Smooth muscle cell (in vitro differentiated cells): ENCODE measurements at regions not wholly inside any gene's neighbourhood (a gene's known extent, or its start where the extent isn't known, plus 50 kb on each side); places are given as distances from the start of the nearest gene placed in this dataset.

Experiments
- DNase-seq: peaks from one replicate; lab custom pipeline; 2025; ENCODE audit not compliant: unreplicated experiment; lab: John Stamatoyannopoulos, UW
- H2AFZ ChIP-seq: fragments of 200-600 bp; sonication (generic); 2 replicates; pipeline ENCODE4 v1.6.0; 2016; ENCODE audit warnings: antibody characterized with exemption, low read depth, mild to moderate bottlenecking
- H3F3A ChIP-seq: fragments of 200-600 bp; sonication (generic); 2 replicates; pipeline ENCODE4 v1.6.0; 2017; ENCODE audit warnings: antibody characterized with exemption, low read depth
- H3K27ac ChIP-seq: fragments of 200-600 bp; sonication (generic); 2 replicates; pipeline ENCODE4 v1.5.1; 2016; ENCODE audit warnings: low read depth, mild to moderate bottlenecking
- H3K27me3 ChIP-seq: fragments of 200-600 bp; sonication (generic); 2 replicates; pipeline ENCODE4 v1.6.1; 2016; ENCODE audit warnings: low read depth, mild to moderate bottlenecking
- H3K36me3 ChIP-seq: fragments of 200-600 bp; sonication (generic); 2 replicates; pipeline ENCODE4 v1.5.1; 2016; ENCODE audit warnings: low read depth
- H3K4me1 ChIP-seq: fragments of 200-600 bp; sonication (generic); 2 replicates; pipeline ENCODE4 v1.5.1; 2016; ENCODE audit warnings: low read depth
- H3K4me2 ChIP-seq: fragments of 200-600 bp; sonication (generic); 2 replicates; pipeline ENCODE4 v1.6.0; 2016; ENCODE audit warnings: mild to moderate bottlenecking
- H3K4me3 ChIP-seq: fragments of 200-600 bp; sonication (generic); 2 replicates; pipeline ENCODE4 v1.5.1; 2016; ENCODE audit warnings: mild to moderate bottlenecking
- H3K79me2 ChIP-seq: fragments of 200-600 bp; sonication (generic); 2 replicates; pipeline ENCODE4 v1.6.0; 2016; ENCODE audit warnings: low read depth, mild to moderate bottlenecking
- H3K9ac ChIP-seq: fragments of 200-600 bp; sonication (generic); 2 replicates; pipeline ENCODE4 v1.6.0; 2016; ENCODE audit warnings: low read depth
- H3K9me3 ChIP-seq: fragments of 200-600 bp; sonication (generic); replicated peaks from 2 replicates; pipeline ENCODE4 v1.5.1; 2016; ENCODE audit warnings: low read depth
- H4K20me1 ChIP-seq: fragments of 200-600 bp; sonication (generic); 2 replicates; pipeline ENCODE4 v1.6.0; 2016; ENCODE audit warnings: low read depth
- WGBS: methylation state at CpG from one replicate; pipeline ENCODE4 v1.1.7; 2016; ENCODE audit warnings: low lambda C conversion rate; 5-methylcytosine and 5-hydroxymethylcytosine counted together
- TF ChIP-seq, protein P1 (sequence below): fragments of 200-600 bp; sonication (generic); IDR thresholded peaks from 2 replicates; pipeline ENCODE4 v1.5.1; 2017; ENCODE audit warnings: borderline replicate concordance, mild to moderate bottlenecking, antibody characterized with exemption; ENCODE audit not compliant: insufficient read depth, poor library complexity, severe bottlenecking

- H3K9me3 ChIP-seq, result no peaks in the 10 kb centered on the region
- no peak overlapping the region for H3K27ac ChIP-seq
- no peaks in the 10 kb centered on the region for H3K4me1 ChIP-seq
- H3K9ac ChIP-seq, result no peak overlapping the region
- no peaks in the 10 kb centered on the region for H3F3A ChIP-seq
- H3K36me3 ChIP-seq, result no peaks in the 10 kb centered on the region
- H3K4me2 ChIP-seq, result no peak overlapping the region
- no peak overlapping the region for H2AFZ ChIP-seq
- no peak overlapping the region for H3K4me3 ChIP-seq
- no peaks in the 10 kb centered on the region for H3K79me2 ChIP-seq
- no peaks in the 10 kb centered on the region for H3K27me3 ChIP-seq
- no peaks in the 10 kb centered on the region for H4K20me1 ChIP-seq
- no peak for DNase-seq
- TF ChIP-seq, protein P1, sequence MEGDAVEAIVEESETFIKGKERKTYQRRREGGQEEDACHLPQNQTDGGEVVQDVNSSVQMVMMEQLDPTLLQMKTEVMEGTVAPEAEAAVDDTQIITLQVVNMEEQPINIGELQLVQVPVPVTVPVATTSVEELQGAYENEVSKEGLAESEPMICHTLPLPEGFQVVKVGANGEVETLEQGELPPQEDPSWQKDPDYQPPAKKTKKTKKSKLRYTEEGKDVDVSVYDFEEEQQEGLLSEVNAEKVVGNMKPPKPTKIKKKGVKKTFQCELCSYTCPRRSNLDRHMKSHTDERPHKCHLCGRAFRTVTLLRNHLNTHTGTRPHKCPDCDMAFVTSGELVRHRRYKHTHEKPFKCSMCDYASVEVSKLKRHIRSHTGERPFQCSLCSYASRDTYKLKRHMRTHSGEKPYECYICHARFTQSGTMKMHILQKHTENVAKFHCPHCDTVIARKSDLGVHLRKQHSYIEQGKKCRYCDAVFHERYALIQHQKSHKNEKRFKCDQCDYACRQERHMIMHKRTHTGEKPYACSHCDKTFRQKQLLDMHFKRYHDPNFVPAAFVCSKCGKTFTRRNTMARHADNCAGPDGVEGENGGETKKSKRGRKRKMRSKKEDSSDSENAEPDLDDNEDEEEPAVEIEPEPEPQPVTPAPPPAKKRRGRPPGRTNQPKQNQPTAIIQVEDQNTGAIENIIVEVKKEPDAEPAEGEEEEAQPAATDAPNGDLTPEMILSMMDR, result no peak
- WGBS, result 68% methylated on average over 7 of the region's 7 CpGs
Observed at GRCh38 chr22:47334601-47335000, 572.2 kb downstream of the TBC1D22A start.

DNA sequence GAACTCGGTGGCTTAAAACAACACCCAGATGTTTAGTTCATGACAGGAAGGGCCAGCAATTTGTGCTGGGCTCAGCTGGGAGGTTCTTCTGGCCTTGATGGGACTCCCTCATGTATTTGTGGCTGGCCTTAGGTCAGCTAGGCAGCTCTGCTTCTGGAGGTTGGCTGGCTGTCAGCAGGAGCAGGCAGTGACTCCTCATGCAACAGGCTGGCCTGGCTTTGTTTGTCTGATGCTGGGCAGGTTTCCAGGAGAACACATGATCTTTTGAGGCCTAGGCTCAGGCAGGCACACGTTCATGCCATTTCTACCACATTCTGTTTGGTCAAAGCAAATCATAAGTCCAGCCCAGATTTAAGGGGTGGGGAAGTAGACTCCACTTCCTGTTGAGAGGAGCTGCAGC lies 571.2 kb downstream of the TBC1D22A start:
- H4K20me1 ChIP-seq, result no peaks in the 10 kb centered on the region
- H3K27ac ChIP-seq, result no peak overlapping the region
- no peak overlapping the region for H3K4me3 ChIP-seq
- H3K4me1 ChIP-seq, result no peaks in the 10 kb centered on the region
- H3K36me3 ChIP-seq, result no peaks in the 10 kb centered on the region
- 44% methylated on average over 2 of the region's 2 CpGs for WGBS
- H3K27me3 ChIP-seq, result no peaks in the 10 kb centered on the region
- no peak for DNase-seq
- H3F3A ChIP-seq, result no peaks in the 10 kb centered on the region
- no peaks in the 10 kb centered on the region for H3K79me2 ChIP-seq
- H3K9ac ChIP-seq, result no peak overlapping the region
- no peak overlapping the region for H2AFZ ChIP-seq
- H3K9me3 ChIP-seq, result no peaks in the 10 kb centered on the region
- H3K4me2 ChIP-seq, result no peak overlapping the region
- TF ChIP-seq, protein P1, result no peak

DNA sequence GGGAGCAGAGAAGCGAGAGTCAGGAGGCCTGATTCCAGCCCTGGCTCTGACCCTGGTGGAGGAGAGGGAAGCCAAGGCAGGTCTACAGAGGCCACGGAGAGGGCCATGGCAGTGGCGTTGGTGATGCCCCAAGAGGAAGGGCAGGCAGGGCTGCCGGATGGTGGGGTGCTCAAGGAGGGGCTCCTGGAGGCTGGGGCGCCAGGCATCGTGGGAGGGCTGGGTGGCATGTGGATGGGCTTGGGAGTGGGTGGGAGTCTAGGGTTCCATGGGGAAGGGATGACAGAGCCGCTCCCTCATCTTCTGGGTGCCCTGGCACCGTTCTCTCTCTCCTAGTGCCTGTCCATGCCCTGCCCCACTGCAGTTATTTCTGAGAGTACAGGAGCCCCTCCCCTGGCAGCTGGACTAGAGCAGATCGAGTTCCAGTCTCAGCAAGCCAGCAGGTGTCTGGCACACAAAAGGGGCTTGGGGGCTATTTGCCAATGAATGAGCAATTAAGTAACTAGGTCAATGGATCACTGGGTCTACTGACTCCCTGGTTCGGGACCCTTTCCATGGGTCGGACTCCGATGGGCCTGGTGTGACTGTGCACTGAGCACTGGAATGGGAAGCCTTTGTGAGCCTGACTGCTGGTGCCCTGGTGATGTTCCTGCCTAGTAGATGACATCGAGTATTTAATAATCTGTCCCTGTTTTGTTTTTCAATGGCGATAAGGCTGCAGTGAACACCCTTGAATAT lies 570.0 kb downstream of the TBC1D22A start:
- no peak for DNase-seq
- H3F3A ChIP-seq, result no peaks in the 10 kb centered on the region
- H3K9me3 ChIP-seq, result no peaks in the 10 kb centered on the region
- H3K9ac ChIP-seq, result no peak overlapping the region
- no peaks in the 10 kb centered on the region for H3K4me1 ChIP-seq
- no peaks in the 10 kb centered on the region for H4K20me1 ChIP-seq
- H3K4me3 ChIP-seq, result no peak overlapping the region
- H3K27me3 ChIP-seq, result no peaks in the 10 kb centered on the region
- H3K4me2 ChIP-seq, result no peak overlapping the region
- H2AFZ ChIP-seq, result no peak overlapping the region
- no peaks in the 10 kb centered on the region for H3K36me3 ChIP-seq
- H3K27ac ChIP-seq, result no peak overlapping the region
- H3K79me2 ChIP-seq, result no peaks in the 10 kb centered on the region
- TF ChIP-seq, protein P1, result no peak
- WGBS, result 79% methylated on average over 10 of the region's 14 CpGs

DNA sequence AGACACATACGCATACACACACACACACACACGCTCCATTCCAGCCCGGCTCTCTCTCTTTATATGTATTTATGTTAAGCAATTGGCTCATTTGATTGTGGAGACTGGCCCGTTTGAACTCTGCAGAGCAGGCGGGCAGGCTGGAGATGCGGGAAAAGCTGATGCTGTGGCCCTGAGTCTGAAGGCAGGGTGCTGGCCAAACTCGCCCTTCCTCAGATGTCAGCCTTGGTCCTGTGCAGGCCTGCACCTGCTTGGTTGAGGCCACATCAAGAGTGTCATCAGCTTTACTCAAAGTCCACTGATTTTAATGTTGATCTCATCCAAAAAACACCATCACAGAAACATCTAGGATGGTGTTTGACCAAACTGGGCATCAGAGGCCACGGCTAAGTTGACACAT lies 569.3 kb downstream of the TBC1D22A start:
- Histone ChIP-seq H2AFZ (no peak overlapping the region), H3K36me3 (no peaks in the 10 kb centered on the region), H3K4me1 (no peaks in the 10 kb centered on the region), H3K4me3 (no peak overlapping the region), H3K27me3 (no peaks in the 10 kb centered on the region), H3K9me3 (no peaks in the 10 kb centered on the region), H3K79me2 (no peaks in the 10 kb centered on the region), H3K4me2 (no peak overlapping the region), H3K27ac (no peak overlapping the region), H4K20me1 (no peaks in the 10 kb centered on the region), H3K9ac (no peak overlapping the region), H3F3A (no peaks in the 10 kb centered on the region)
- TF ChIP-seq, protein P1, result no peak
- WGBS, result 85% methylated on average over 8 of the region's 8 CpGs
- no peak for DNase-seq
